ENCODE measurements at regions not wholly inside any gene's neighbourhood (a gene's known extent, or its start where the extent isn't known, plus 50 kb on each side); places are given as distances from the start of the nearest gene placed in this dataset.

DNA sequence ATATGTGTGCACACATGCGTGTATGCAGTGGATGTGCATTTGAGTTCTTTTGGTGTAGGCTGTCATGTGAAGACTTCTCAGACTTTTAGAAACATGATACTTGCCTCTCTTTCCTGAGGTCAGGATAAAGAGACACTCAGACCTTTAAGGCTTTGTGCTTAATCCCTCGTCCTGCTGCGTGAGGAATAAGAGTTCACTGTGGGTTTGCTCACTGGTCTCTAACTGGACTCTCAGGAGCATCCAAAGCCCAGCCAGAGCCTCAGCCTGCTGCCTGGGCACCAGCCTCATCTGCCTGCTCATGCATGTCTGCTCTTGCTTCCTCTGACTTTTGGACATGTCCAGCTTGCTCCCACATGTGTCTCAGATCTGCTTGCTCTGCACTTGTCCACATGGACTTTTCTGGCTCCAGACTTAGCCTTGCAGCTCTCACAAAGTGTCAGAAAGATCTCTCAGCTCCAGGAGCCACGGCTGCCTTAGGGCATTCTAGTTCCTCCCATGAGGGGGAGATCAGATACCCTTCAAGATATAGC, 65.1 kb upstream of the ZNF366 start:
- Histone ChIP-seq H3K9me3 (ENCODE audit: control insufficient read depth in 2 of 3, low read length in 3 of 3) (no peaks in the 10 kb centered on the region), H3K4me1 (ENCODE audit: control insufficient read depth in 2 of 2, insufficient read depth in 2 of 2, low read length in 2 of 2) (no peaks in the 10 kb centered on the region), H3K27me3 (ENCODE audit: control insufficient read depth in 2 of 2, insufficient read depth in 2 of 2, low read length in 2 of 2) (no peaks in the 10 kb centered on the region), H3K27ac (ENCODE audit: low read depth, low read length) (no peak overlapping the region), H3K36me3 (ENCODE audit: control insufficient read depth in 2 of 3, insufficient read depth in 3 of 3, low read length in 3 of 3) (no peaks in the 10 kb centered on the region), H3K4me3 (ENCODE audit: low read length) (no peak overlapping the region)
- ChIA-PET CTCF (no interaction called here), POLR2A (no interaction called here)
- Mint-ChIP-seq H3K27ac (no peak overlapping the region), H3K36me3 (peaks cover 0 to 12% (median 0%) of the 10 kb centered on the region in 5 donors), H3K9me3 (peaks cover 1 to 18% (median 6%) of the 10 kb centered on the region in 11 donors), H3K27me3 (peaks cover 2 to 49% (median 40%) of the 10 kb centered on the region in 5 donors), H3K4me1 (peaks cover 0 to 2% (median 0%) of the 10 kb centered on the region in 7 donors), H3K4me3 (no peak overlapping the region)
- ATAC-seq (no peak), DNase-seq (no peak)
- intact Hi-C loops (cut with micrococcal nuclease): no loop called here

DNA sequence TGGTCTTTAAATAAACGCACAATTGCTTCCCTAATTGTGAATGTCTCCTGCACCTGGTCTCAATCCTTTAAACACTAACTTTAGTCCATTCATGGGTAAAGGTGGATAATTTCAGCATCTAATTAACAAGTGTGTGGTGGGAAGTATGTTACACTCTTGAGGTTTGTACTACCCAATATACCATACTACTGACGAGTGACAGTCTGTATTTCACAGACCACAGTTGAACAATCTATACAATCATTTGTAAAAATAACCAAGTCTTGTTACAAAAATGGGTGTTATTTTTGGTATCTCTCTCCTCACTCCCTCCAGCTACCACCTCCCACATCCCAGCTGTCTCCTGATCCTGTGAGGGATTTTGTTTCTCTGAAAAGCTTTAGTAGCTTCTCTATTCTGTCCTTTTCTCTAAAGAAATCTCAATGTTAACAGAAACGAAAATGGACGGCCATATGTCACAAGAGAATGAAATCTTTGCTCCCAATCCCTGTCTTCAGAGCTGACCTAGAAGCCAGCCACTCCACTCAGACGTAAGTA, 62.3 kb upstream of the ZNF366 start:
- Mint-ChIP-seq H3K36me3 (no peaks in the 10 kb centered on the region), H3K4me3 (no peak overlapping the region), H3K9me3 (peaks cover 0 to 5% (median 0%) of the 10 kb centered on the region in 11 donors), H3K27me3 (peaks cover 2 to 49% (median 18%) of the 10 kb centered on the region in 5 donors), H3K27ac (no peak overlapping the region), H3K4me1 (no peaks in the 10 kb centered on the region)
- Histone ChIP-seq H3K9me3 (ENCODE audit: control insufficient read depth in 2 of 3, low read length in 3 of 3) (no peaks in the 10 kb centered on the region), H3K4me1 (ENCODE audit: control insufficient read depth in 2 of 2, insufficient read depth in 2 of 2, low read length in 2 of 2) (no peaks in the 10 kb centered on the region), H3K36me3 (ENCODE audit: control insufficient read depth in 2 of 3, insufficient read depth in 3 of 3, low read length in 3 of 3) (no peaks in the 10 kb centered on the region), H3K4me3 (ENCODE audit: low read length) (no peak overlapping the region), H3K27me3 (ENCODE audit: control insufficient read depth in 2 of 2, insufficient read depth in 2 of 2, low read length in 2 of 2) (no peaks in the 10 kb centered on the region), H3K27ac (ENCODE audit: low read depth, low read length) (no peak overlapping the region)
- DNase-seq (no peak), ATAC-seq (no peak)
- POLR2A ChIA-PET: no interaction called here
- CTCF ChIA-PET: no interaction called here
- intact Hi-C loops (cut with micrococcal nuclease): no loop called here

GRCh38 chr5:72566746-72567145, 59.5 kb upstream of the ZNF366 start:
- ChIA-PET POLR2A (no interaction called here), CTCF (no interaction called here)
- H3K4me1 Mint-ChIP-seq: no peaks in the 10 kb centered on the region
- ATAC-seq: no peak
- Histone ChIP-seq H3K27me3 (ENCODE audit: control insufficient read depth in 2 of 2, insufficient read depth in 2 of 2, low read length in 2 of 2) (no peaks in the 10 kb centered on the region), H3K27ac (ENCODE audit: low read depth, low read length) (no peak overlapping the region), H3K9me3 (ENCODE audit: control insufficient read depth in 2 of 3, low read length in 3 of 3) (no peaks in the 10 kb centered on the region), H3K4me1 (ENCODE audit: control insufficient read depth in 2 of 2, insufficient read depth in 2 of 2, low read length in 2 of 2) (no peaks in the 10 kb centered on the region), H3K36me3 (ENCODE audit: control insufficient read depth in 2 of 3, insufficient read depth in 3 of 3, low read length in 3 of 3) (no peaks in the 10 kb centered on the region), H3K4me3 (ENCODE audit: low read length) (no peak overlapping the region)
- no peak overlapping the region for H3K4me3 Mint-ChIP-seq
- intact Hi-C loops (cut with micrococcal nuclease): no loop called here
- peaks cover 0 to 51% (median 24%) of the 10 kb centered on the region in 5 donors for H3K27me3 Mint-ChIP-seq
- no peak for DNase-seq
- no peaks in the 10 kb centered on the region for H3K36me3 Mint-ChIP-seq
- no peak overlapping the region for H3K27ac Mint-ChIP-seq
- peaks cover 0 to 5% (median 0%) of the 10 kb centered on the region in 11 donors for H3K9me3 Mint-ChIP-seq

GRCh38 chr5:72565513-72566289, 58.5 kb upstream of the ZNF366 start:
- no peaks in the 10 kb centered on the region for H3K27me3 ChIP-seq (ENCODE audit: control insufficient read depth in 2 of 2, insufficient read depth in 2 of 2, low read length in 2 of 2)
- no peaks in the 10 kb centered on the region for H3K36me3 ChIP-seq (ENCODE audit: control insufficient read depth in 2 of 3, insufficient read depth in 3 of 3, low read length in 3 of 3)
- DNase-seq (no peak), ATAC-seq (no peak)
- Mint-ChIP-seq H3K27ac (no peak overlapping the region), H3K27me3 (peaks cover 0 to 55% (median 28%) of the 10 kb centered on the region in 5 donors), H3K9me3 (peaks cover 0 to 5% (median 0%) of the 10 kb centered on the region in 11 donors), H3K36me3 (no peaks in the 10 kb centered on the region), H3K4me1 (no peaks in the 10 kb centered on the region), H3K4me3 (peak overlapping the region in 1 of 10 donors; percentile 20)
- H3K4me3 ChIP-seq (ENCODE audit: low read length): no peak overlapping the region
- CTCF ChIA-PET: no interaction called here
- POLR2A ChIA-PET: no interaction called here
- H3K27ac ChIP-seq (ENCODE audit: low read depth, low read length): no peak overlapping the region
- no peaks in the 10 kb centered on the region for H3K9me3 ChIP-seq (ENCODE audit: control insufficient read depth in 2 of 3, low read length in 3 of 3)
- H3K4me1 ChIP-seq (ENCODE audit: control insufficient read depth in 2 of 2, insufficient read depth in 2 of 2, low read length in 2 of 2): no peaks in the 10 kb centered on the region
- intact Hi-C loops (cut with micrococcal nuclease): no loop called here

GRCh38 chr5:72562717-72563116, 55.5 kb upstream of the ZNF366 start:
- Histone ChIP-seq H3K27ac (ENCODE audit: low read depth, low read length) (no peak overlapping the region), H3K4me1 (ENCODE audit: control insufficient read depth in 2 of 2, insufficient read depth in 2 of 2, low read length in 2 of 2) (no peaks in the 10 kb centered on the region), H3K4me3 (ENCODE audit: low read length) (no peak overlapping the region), H3K36me3 (ENCODE audit: control insufficient read depth in 2 of 3, insufficient read depth in 3 of 3, low read length in 3 of 3) (no peaks in the 10 kb centered on the region), H3K27me3 (ENCODE audit: control insufficient read depth in 2 of 2, insufficient read depth in 2 of 2, low read length in 2 of 2) (no peaks in the 10 kb centered on the region), H3K9me3 (ENCODE audit: control insufficient read depth in 2 of 3, low read length in 3 of 3) (no peaks in the 10 kb centered on the region)
- Mint-ChIP-seq H3K9me3 (peaks cover 0 to 3% (median 0%) of the 10 kb centered on the region in 11 donors), H3K27ac (no peak overlapping the region), H3K4me3 (no peak overlapping the region), H3K27me3 (peaks cover 2 to 46% (median 13%) of the 10 kb centered on the region in 5 donors), H3K4me1 (no peaks in the 10 kb centered on the region), H3K36me3 (no peaks in the 10 kb centered on the region)
- ChIA-PET CTCF (no interaction called here), POLR2A (no interaction called here)
- DNase-seq (no peak), ATAC-seq (no peak)
- intact Hi-C loops (cut with micrococcal nuclease): no loop called here

DNA sequence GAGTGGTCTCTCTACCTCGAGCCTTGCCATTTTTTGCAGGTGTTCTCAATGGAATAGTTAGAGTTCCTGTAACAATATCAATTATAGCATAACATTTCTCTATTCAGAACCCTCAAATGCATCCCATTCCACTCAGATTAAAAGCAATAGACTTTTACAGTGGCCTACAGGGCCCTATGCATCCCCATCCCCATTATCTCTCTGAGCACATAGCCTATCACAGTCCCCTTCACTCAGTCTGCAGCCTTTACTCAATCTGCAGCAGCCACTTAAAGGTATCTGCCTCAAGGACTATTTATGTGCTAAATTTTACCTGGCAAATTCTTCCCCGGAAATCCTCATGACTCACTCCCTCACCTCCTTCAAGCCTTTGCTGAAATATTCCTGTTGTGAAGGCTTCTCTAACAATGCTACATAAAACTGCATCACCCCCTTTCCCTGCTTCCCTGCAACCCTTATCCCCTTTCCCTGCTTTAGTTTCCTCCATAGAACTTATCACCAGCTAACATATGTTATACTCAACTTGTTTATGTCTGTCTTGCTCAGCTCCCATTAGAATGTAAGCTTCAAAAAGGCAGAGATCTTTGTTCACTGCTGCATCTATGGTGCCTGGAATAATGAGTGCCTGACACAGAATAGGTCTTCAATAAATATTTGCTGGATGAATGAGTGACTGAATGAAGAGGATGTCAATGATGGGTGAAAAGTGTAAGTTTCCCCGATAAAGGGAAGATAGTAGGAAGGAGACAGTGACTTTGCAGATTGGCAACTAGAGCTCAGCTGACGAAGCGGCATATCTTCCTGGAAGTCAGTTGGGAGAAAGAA, 54.1 kb upstream of the ZNF366 start:
- H3K4me1 ChIP-seq (ENCODE audit: control insufficient read depth in 2 of 2, insufficient read depth in 2 of 2, low read length in 2 of 2): no peaks in the 10 kb centered on the region
- H3K27me3 ChIP-seq (ENCODE audit: control insufficient read depth in 2 of 2, insufficient read depth in 2 of 2, low read length in 2 of 2): no peaks in the 10 kb centered on the region
- no peak overlapping the region for H3K27ac ChIP-seq (ENCODE audit: low read depth, low read length)
- ChIA-PET CTCF (no interaction called here), POLR2A (no interaction called here)
- H3K4me1 Mint-ChIP-seq: peaks cover 7 to 10% (median 9%) of the 10 kb centered on the region in 7 donors
- peaks cover 0 to 3% (median 0%) of the 10 kb centered on the region in 11 donors for H3K9me3 Mint-ChIP-seq
- no peaks in the 10 kb centered on the region for H3K9me3 ChIP-seq (ENCODE audit: control insufficient read depth in 2 of 3, low read length in 3 of 3)
- intact Hi-C loops (cut with micrococcal nuclease): no loop called here
- H3K27ac Mint-ChIP-seq: no peak overlapping the region
- no peak overlapping the region for H3K4me3 ChIP-seq (ENCODE audit: low read length)
- ATAC-seq (no peak), DNase-seq (no peak)
- peaks cover 10 to 54% (median 23%) of the 10 kb centered on the region in 5 donors for H3K27me3 Mint-ChIP-seq
- H3K4me3 Mint-ChIP-seq: no peak overlapping the region
- H3K36me3 Mint-ChIP-seq: no peaks in the 10 kb centered on the region
- no peaks in the 10 kb centered on the region for H3K36me3 ChIP-seq (ENCODE audit: control insufficient read depth in 2 of 3, insufficient read depth in 3 of 3, low read length in 3 of 3)
